Esophagus (tissue), 2 donors: ENCODE measurements at regions not wholly inside any gene's neighbourhood (a gene's known extent, or its start where the extent isn't known, plus 50 kb on each side); places are given as distances from the start of the nearest gene placed in this dataset.

Source experiments
- H3K27ac ChIP-seq, 2 donors: one replicate each; pipeline ENCODE4 v1.5.1; 2013; ENCODE audit warnings: low read depth in 2 of 2, mild to moderate bottlenecking in 2 of 2, inconsistent platforms in 1 of 2, low read length in 1 of 2, moderate library complexity in 1 of 2
- H3K27me3 ChIP-seq, 2 donors: one replicate each; pipeline ENCODE4 v1.6.1; 2013; ENCODE audit warnings: low read length in 2 of 2, control low read depth in 1 of 2, mild to moderate bottlenecking in 1 of 2; ENCODE audit not compliant: insufficient read depth in 2 of 2, control insufficient read depth in 1 of 2
- H3K36me3 ChIP-seq, 2 donors: one replicate each; pipeline ENCODE4 v1.6.1; 2013; ENCODE audit warnings: low read length in 1 of 2; ENCODE audit not compliant: control insufficient read depth in 2 of 2, insufficient read depth in 2 of 2
- H3K4me1 ChIP-seq, 2 donors: one replicate each; pipeline ENCODE4 v1.6.1; 2013; ENCODE audit warnings: low read length in 1 of 2; ENCODE audit not compliant: control insufficient read depth in 2 of 2, insufficient read depth in 2 of 2
- H3K4me3 ChIP-seq, 2 donors: one replicate each; pipeline ENCODE4 v1.5.1; 2013; ENCODE audit warnings: low read length in 2 of 2, mild to moderate bottlenecking in 2 of 2, low read depth in 1 of 2, moderate library complexity in 1 of 2
- H3K9me3 ChIP-seq, 2 donors: one replicate each; pipeline ENCODE4 v1.6.1; 2013; ENCODE audit warnings: mild to moderate bottlenecking in 2 of 2, low read depth in 1 of 2, low read length in 1 of 2, moderate library complexity in 1 of 2; ENCODE audit not compliant: control insufficient read depth in 2 of 2, insufficient read depth in 1 of 2
- WGBS, 2 donors: extraction: QIAGEN DNeasy Blood & Tissue Kit; methylation state at CpG; one replicate each; pipeline ENCODE4 v1.1.7; 2013; 5-methylcytosine and 5-hydroxymethylcytosine counted together
- donor health status: healthy with polysubstance abuse.
- donor health status: Bipolar disorder and iron deficiency.

GRCh38 chr13:73962284-73962683 is 171.9 kb downstream of the KLF12 start:
- WGBS, 2 donors, result 74 to 76% methylated on average over 5 of the region's 5 CpGs
- H3K4me1 ChIP-seq, result no peaks in the 10 kb centered on the region
- no peaks in the 10 kb centered on the region for H3K36me3 ChIP-seq
- H3K9me3 ChIP-seq, result no peaks in the 10 kb centered on the region
- no peak overlapping the region for H3K4me3 ChIP-seq
- no peak overlapping the region for H3K27ac ChIP-seq
- H3K27me3 ChIP-seq, result no peaks in the 10 kb centered on the region

DNA sequence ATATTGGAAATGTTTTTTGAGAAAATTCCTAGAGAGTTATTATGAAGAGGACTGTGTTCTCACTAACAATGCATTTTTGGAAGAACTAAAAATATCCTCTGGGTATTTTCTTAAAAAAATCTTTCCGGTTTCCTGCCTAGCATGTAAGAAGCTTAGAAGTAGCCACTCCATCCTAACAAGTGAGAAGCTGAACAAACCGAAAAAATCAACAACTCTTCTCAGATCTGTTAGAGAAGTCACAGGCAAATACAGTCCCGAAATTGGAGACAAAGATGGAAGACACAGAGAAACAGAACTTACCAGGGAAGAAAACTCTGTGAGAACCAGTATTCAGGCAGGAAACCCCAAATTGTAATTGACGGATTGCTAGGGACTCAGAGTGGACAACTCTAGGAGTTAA is 173.0 kb downstream of the KLF12 start:
- H3K27ac ChIP-seq, result no peak overlapping the region
- H3K36me3 ChIP-seq, result no peaks in the 10 kb centered on the region
- no peaks in the 10 kb centered on the region for H3K4me1 ChIP-seq
- no peak overlapping the region for H3K4me3 ChIP-seq
- 70 to 79% methylated on average over 4 of the region's 4 CpGs for WGBS, 2 donors
- H3K27me3 ChIP-seq, result no peaks in the 10 kb centered on the region
- H3K9me3 ChIP-seq, result no peaks in the 10 kb centered on the region

- H3K4me3 ChIP-seq, result no peak overlapping the region
- H3K27ac ChIP-seq, result no peak overlapping the region
- no peaks in the 10 kb centered on the region for H3K4me1 ChIP-seq
- H3K36me3 ChIP-seq, result no peaks in the 10 kb centered on the region
- 49 to 53% methylated on average over 1 of the region's 1 CpG for WGBS, 2 donors
- H3K9me3 ChIP-seq, result no peaks in the 10 kb centered on the region
- no peaks in the 10 kb centered on the region for H3K27me3 ChIP-seq
Observed at GRCh38 chr13:73960474-73960873, 173.7 kb downstream of the KLF12 start.

DNA sequence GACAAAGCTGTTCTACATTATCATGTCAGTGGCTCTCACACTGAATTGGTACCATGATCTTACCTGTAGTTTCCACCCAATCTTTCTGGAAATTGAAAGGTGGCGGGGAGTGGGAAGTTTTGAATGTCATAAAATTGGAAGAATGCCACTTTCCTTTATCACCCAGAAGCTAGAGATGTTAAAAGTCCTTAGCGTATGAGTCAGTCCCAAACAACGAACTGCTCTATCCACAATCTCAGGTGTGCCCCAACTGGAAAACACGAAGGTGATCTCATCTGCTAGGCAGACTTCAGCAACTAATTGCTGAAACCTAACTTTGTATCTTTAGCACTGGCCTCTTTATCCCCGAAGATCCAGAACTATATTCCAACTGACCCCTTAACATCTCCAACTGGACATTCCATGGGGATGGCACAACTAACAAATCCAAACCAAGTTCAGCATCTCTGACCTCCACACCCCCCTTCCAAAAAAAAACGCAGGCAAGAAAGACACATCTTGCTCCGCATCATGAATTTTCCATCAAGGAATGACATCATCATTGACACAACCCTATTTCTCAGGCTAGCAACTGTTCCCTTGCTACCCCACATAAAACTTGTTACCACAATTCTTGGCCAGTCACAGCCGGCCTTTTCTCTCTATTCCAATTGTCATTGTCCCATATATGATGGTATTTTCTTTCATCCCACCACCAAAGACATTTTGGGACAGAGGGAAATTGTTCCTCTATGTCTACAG is 175.4 kb downstream of the KLF12 start:
- 79 to 89% methylated on average over 8 of the region's 8 CpGs for WGBS, 2 donors
- H3K9me3 ChIP-seq, result no peaks in the 10 kb centered on the region
- H3K27ac ChIP-seq, result no peak overlapping the region
- H3K27me3 ChIP-seq, result no peaks in the 10 kb centered on the region
- H3K4me3 ChIP-seq, result no peak overlapping the region
- H3K36me3 ChIP-seq, result no peaks in the 10 kb centered on the region
- no peaks in the 10 kb centered on the region for H3K4me1 ChIP-seq

GRCh38 chr13:73957889-73958288 is 176.3 kb downstream of the KLF12 start:
- H3K27me3 ChIP-seq, result no peaks in the 10 kb centered on the region
- no peak overlapping the region for H3K27ac ChIP-seq
- no peaks in the 10 kb centered on the region for H3K4me1 ChIP-seq
- no peak overlapping the region for H3K4me3 ChIP-seq
- H3K9me3 ChIP-seq, result no peaks in the 10 kb centered on the region
- no peaks in the 10 kb centered on the region for H3K36me3 ChIP-seq
- WGBS, 2 donors, result 91 to 92% methylated on average over 5 of the region's 5 CpGs

- no peak overlapping the region for H3K27ac ChIP-seq
- no peaks in the 10 kb centered on the region for H3K27me3 ChIP-seq
- no peaks in the 10 kb centered on the region for H3K4me1 ChIP-seq
- 69 to 74% methylated on average over 1 of the region's 1 CpG for WGBS, 2 donors
- H3K9me3 ChIP-seq, result no peaks in the 10 kb centered on the region
- no peak overlapping the region for H3K4me3 ChIP-seq
- H3K36me3 ChIP-seq, result no peaks in the 10 kb centered on the region
Observed at GRCh38 chr13:73956795-73957408, 177.3 kb downstream of the KLF12 start.

- no peaks in the 10 kb centered on the region for H3K9me3 ChIP-seq
- H3K27me3 ChIP-seq, result no peaks in the 10 kb centered on the region
- H3K4me3 ChIP-seq, result no peak overlapping the region
- H3K27ac ChIP-seq, result no peak overlapping the region
- no peaks in the 10 kb centered on the region for H3K36me3 ChIP-seq
- WGBS, 2 donors, result 75 to 80% methylated on average over 2 of the region's 2 CpGs
- H3K4me1 ChIP-seq, result no peaks in the 10 kb centered on the region
Observed at GRCh38 chr13:73955977-73956500, 178.2 kb downstream of the KLF12 start.

GRCh38 chr13:73954808-73955207 is 179.4 kb downstream of the KLF12 start:
- H3K4me3 ChIP-seq, result no peak overlapping the region
- 92 to 98% methylated on average over 1 of the region's 1 CpG for WGBS, 2 donors
- no peaks in the 10 kb centered on the region for H3K4me1 ChIP-seq
- no peaks in the 10 kb centered on the region for H3K36me3 ChIP-seq
- H3K27ac ChIP-seq, result no peak overlapping the region
- H3K9me3 ChIP-seq, result no peaks in the 10 kb centered on the region
- H3K27me3 ChIP-seq, result no peaks in the 10 kb centered on the region

- 89 to 95% methylated on average over 4 of the region's 4 CpGs for WGBS, 2 donors
- H3K4me1 ChIP-seq, result no peaks in the 10 kb centered on the region
- no peaks in the 10 kb centered on the region for H3K27me3 ChIP-seq
- no peak overlapping the region for H3K27ac ChIP-seq
- no peak overlapping the region for H3K4me3 ChIP-seq
- no peaks in the 10 kb centered on the region for H3K9me3 ChIP-seq
- no peaks in the 10 kb centered on the region for H3K36me3 ChIP-seq
Observed at GRCh38 chr13:73952648-73953047, 181.6 kb downstream of the KLF12 start.
